Calu3 (cell line): ENCODE measurements at regions not wholly inside any gene's neighbourhood (a gene's known extent, or its start where the extent isn't known, plus 50 kb on each side); places are given as distances from the start of the nearest gene placed in this dataset.

Experiments
- BruUV-seq: library from RNA; stranded (reverse); fragments of 400-500 nt; replicated peaks from 2 replicates; lab custom pipeline; 2021; lab: Mats Ljungman, UMichigan
- CTCF ChIA-PET: fragments of 300-600 bp; sonication (Branson Sonifier 250); formaldehyde crosslinking; loops from one replicate; lab custom pipeline; 2022; ENCODE audit warnings: antibody characterized with exemption; lab: Charles Lee
- DNase-seq: peaks from one replicate; pipeline ENCODE4 v3.0.0; 2022
- H3K27ac Mint-ChIP-seq: one replicate; pipeline ENCODE4 v1.8.0; 2022; ENCODE audit warnings: mixed read lengths; ENCODE audit not compliant: unreplicated experiment
- H3K27me3 Mint-ChIP-seq: one replicate; pipeline ENCODE4 v1.8.0; 2022; ENCODE audit warnings: mixed read lengths; ENCODE audit not compliant: unreplicated experiment
- H3K36me3 Mint-ChIP-seq: one replicate; pipeline ENCODE4 v1.8.0; 2022; ENCODE audit warnings: mild to moderate bottlenecking, moderate library complexity, mixed read lengths; ENCODE audit not compliant: insufficient read depth, unreplicated experiment
- H3K4me1 Mint-ChIP-seq: one replicate; pipeline ENCODE4 v1.8.0; 2022; ENCODE audit warnings: mild to moderate bottlenecking, low read depth, mixed read lengths; ENCODE audit not compliant: unreplicated experiment
- H3K4me3 Mint-ChIP-seq: one replicate; pipeline ENCODE4 v1.8.0; 2022; ENCODE audit warnings: mild to moderate bottlenecking, low read depth, moderate library complexity, mixed read lengths; ENCODE audit not compliant: unreplicated experiment
- H3K9me3 Mint-ChIP-seq: one replicate; pipeline ENCODE4 v1.8.0; 2022; ENCODE audit warnings: low read depth, mixed read lengths; ENCODE audit not compliant: unreplicated experiment
- CTCF ChIP-seq: fragments of 200-600 bp; IDR thresholded peaks from one replicate; pipeline ENCODE4 v1.8.0; 2022; ENCODE audit warnings: antibody characterized with exemption; ENCODE audit not compliant: unreplicated experiment
- intact Hi-C: fragments of 100-400 bp; cut with micrococcal nuclease; formaldehyde crosslinking; loops from one replicate; pipeline ENCODE4 v1.10.0; 2022; ENCODE audit not compliant: unreplicated experiment

GRCh38 chr12:116650585-116651087 is 87.2 kb downstream of the SPRING1 start:
- Mint-ChIP-seq H3K9me3 (no peaks in the 10 kb centered on the region), H3K27me3 (peaks cover 96% of the 10 kb centered on the region), H3K27ac (no peak overlapping the region), H3K4me3 (no peak overlapping the region), H3K4me1 (no peaks in the 10 kb centered on the region), H3K36me3 (no peaks in the 10 kb centered on the region)
- CTCF ChIA-PET: no interaction called here
- intact Hi-C loops: no loop called here
- no peak for TF ChIP-seq CTCF
- BruUV-seq: no TSS peak
- no peak for DNase-seq

- intact Hi-C loops: no loop called here
- no peaks in the 10 kb centered on the region for H3K36me3 Mint-ChIP-seq
- DNase-seq: no peak
Measured at GRCh38 chr12:116650062-116650461, 87.8 kb downstream of the SPRING1 start.

GRCh38 chr12:116647813-116648212 is 88.6 kb downstream of the MAP1LC3B2 start:
- H3K27me3 Mint-ChIP-seq: peaks cover 96% of the 10 kb centered on the region
- DNase-seq: no peak
- intact Hi-C loops: no loop called here
- H3K4me3 Mint-ChIP-seq: no peak overlapping the region
- no peak overlapping the region for H3K27ac Mint-ChIP-seq
- BruUV-seq: no TSS peak
- no peaks in the 10 kb centered on the region for H3K4me1 Mint-ChIP-seq
- CTCF ChIA-PET: no interaction called here
- no peak for TF ChIP-seq CTCF
- no peaks in the 10 kb centered on the region for H3K9me3 Mint-ChIP-seq
- H3K36me3 Mint-ChIP-seq: no peaks in the 10 kb centered on the region

More at GRCh38 chr12:116650062-116650461, 87.8 kb downstream of the SPRING1 start:
- H3K4me1 Mint-ChIP-seq: no peaks in the 10 kb centered on the region
- H3K4me3 Mint-ChIP-seq: no peak overlapping the region
- no peak overlapping the region for H3K27ac Mint-ChIP-seq
- no peak for TF ChIP-seq CTCF
- peaks cover 96% of the 10 kb centered on the region for H3K27me3 Mint-ChIP-seq
- no TSS peak for BruUV-seq
- CTCF ChIA-PET: no interaction called here
- H3K9me3 Mint-ChIP-seq: no peaks in the 10 kb centered on the region

GRCh38 chr12:116646901-116647300 is 87.7 kb downstream of the MAP1LC3B2 start:
- no peak for TF ChIP-seq CTCF
- H3K27me3 Mint-ChIP-seq: peaks cover 96% of the 10 kb centered on the region
- CTCF ChIA-PET: no interaction called here
- intact Hi-C loops: no loop called here
- H3K4me3 Mint-ChIP-seq: no peak overlapping the region
- no peak overlapping the region for H3K27ac Mint-ChIP-seq
- DNase-seq: no peak
- H3K36me3 Mint-ChIP-seq: no peaks in the 10 kb centered on the region
- no TSS peak for BruUV-seq
- H3K9me3 Mint-ChIP-seq: no peaks in the 10 kb centered on the region
- H3K4me1 Mint-ChIP-seq: no peaks in the 10 kb centered on the region
